GM12878 (cell line): ENCODE measurements at regions not wholly inside any gene's neighbourhood (a gene's known extent, or its start where the extent isn't known, plus 50 kb on each side); places are given as distances from the start of the nearest gene placed in this dataset.

Source experiments
- KDM1A ChIP-seq: fragments of 200-600 bp; sonication (generic); IDR thresholded peaks from 2 replicates; pipeline ENCODE4 v1.6.1; 2016; ENCODE audit warnings: borderline replicate concordance
- PBX3 ChIP-seq: IDR thresholded peaks from 2 replicates; pipeline ENCODE4 v1.6.1; 2011; ENCODE audit warnings: mild to moderate bottlenecking, low read depth, low read length, moderate library complexity; ENCODE audit not compliant: insufficient replicate concordance
- RAD21 ChIP-seq: IDR thresholded peaks from 2 replicates; pipeline ENCODE4 v1.6.1; 2011; ENCODE audit warnings: mild to moderate bottlenecking, low read depth, low read length, moderate library complexity; ENCODE audit not compliant: insufficient read depth
- RB1 ChIP-seq: fragments of 450-650 bp; formaldehyde crosslinking; IDR thresholded peaks from 2 replicates; pipeline ENCODE4 v1.6.1; 2017; ENCODE audit warnings: mild to moderate bottlenecking, borderline replicate concordance
- SMC3 ChIP-seq: IDR thresholded peaks from 2 replicates; pipeline ENCODE4 v1.6.1; 2011; ENCODE audit warnings: low read length, improper control_type of control experiment, borderline replicate concordance
- SRF ChIP-seq, 2 experiments: IDR thresholded peaks; 2 replicates each; pipeline ENCODE4 v1.6.1; 2011; ENCODE audit warnings: low read depth in 2 of 2, low read length in 2 of 2, mild to moderate bottlenecking in 1 of 2, moderate library complexity in 1 of 2
- TF ChIP-seq, protein P1 (sequence below): fragments of 450-650 bp; IDR thresholded peaks from 2 replicates; pipeline ENCODE4 v1.6.1; 2017; ENCODE audit warnings: low read depth, mild to moderate bottlenecking, moderate library complexity
- TF ChIP-seq, protein P2 (sequence below): IDR thresholded peaks from 2 replicates; pipeline ENCODE4 v1.6.1; 2011; ENCODE audit warnings: borderline replicate concordance, low read depth, mild to moderate bottlenecking, moderate library complexity, low read length; ENCODE audit not compliant: insufficient read depth, poor library complexity, severe bottlenecking
- TF ChIP-seq, protein P3 (sequence below): fragments of 450-650 bp; IDR thresholded peaks from 2 replicates; pipeline ENCODE4 v1.6.1; 2016; ENCODE audit warnings: mild to moderate bottlenecking
- TF ChIP-seq, protein P4 (sequence below): IDR thresholded peaks from 2 replicates; pipeline ENCODE4 v1.6.1; 2012; ENCODE audit warnings: low read depth, low read length, improper control_type of control experiment
- TF ChIP-seq, protein P5 (sequence below): fragments of 450-650 bp; formaldehyde crosslinking; IDR thresholded peaks from 2 replicates; pipeline ENCODE4 v1.4.0; 2022; ENCODE audit warnings: mild to moderate bottlenecking, moderate library complexity

DNA sequence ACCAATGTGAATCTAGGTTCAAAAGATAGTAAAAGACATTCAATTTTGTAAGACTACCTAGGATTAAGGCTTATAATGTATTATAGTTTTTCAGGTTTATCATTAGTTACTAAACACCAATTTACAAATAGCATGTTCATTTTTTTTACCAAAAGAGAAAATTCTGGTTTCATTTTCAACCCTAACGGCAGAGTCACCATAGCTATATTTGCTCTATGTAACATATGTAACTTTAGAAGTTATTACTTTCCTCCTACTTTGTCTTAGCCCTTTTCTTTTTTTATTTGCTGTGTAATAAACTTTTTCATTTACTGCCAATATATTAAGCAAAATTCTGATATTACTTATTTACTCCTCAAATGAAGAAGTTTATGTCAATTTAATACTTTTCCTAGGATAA, 639.6 kb downstream of the ARAP2 start (continued):
- TF ChIP-seq, protein P1, sequence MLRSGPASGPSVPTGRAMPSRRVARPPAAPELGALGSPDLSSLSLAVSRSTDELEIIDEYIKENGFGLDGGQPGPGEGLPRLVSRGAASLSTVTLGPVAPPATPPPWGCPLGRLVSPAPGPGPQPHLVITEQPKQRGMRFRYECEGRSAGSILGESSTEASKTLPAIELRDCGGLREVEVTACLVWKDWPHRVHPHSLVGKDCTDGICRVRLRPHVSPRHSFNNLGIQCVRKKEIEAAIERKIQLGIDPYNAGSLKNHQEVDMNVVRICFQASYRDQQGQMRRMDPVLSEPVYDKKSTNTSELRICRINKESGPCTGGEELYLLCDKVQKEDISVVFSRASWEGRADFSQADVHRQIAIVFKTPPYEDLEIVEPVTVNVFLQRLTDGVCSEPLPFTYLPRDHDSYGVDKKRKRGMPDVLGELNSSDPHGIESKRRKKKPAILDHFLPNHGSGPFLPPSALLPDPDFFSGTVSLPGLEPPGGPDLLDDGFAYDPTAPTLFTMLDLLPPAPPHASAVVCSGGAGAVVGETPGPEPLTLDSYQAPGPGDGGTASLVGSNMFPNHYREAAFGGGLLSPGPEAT: no peak
- TF ChIP-seq PBX3: no peak
- TF ChIP-seq, protein P2, sequence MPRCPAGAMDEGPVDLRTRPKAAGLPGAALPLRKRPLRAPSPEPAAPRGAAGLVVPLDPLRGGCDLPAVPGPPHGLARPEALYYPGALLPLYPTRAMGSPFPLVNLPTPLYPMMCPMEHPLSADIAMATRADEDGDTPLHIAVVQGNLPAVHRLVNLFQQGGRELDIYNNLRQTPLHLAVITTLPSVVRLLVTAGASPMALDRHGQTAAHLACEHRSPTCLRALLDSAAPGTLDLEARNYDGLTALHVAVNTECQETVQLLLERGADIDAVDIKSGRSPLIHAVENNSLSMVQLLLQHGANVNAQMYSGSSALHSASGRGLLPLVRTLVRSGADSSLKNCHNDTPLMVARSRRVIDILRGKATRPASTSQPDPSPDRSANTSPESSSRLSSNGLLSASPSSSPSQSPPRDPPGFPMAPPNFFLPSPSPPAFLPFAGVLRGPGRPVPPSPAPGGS: no peak
- TF ChIP-seq, protein P3, sequence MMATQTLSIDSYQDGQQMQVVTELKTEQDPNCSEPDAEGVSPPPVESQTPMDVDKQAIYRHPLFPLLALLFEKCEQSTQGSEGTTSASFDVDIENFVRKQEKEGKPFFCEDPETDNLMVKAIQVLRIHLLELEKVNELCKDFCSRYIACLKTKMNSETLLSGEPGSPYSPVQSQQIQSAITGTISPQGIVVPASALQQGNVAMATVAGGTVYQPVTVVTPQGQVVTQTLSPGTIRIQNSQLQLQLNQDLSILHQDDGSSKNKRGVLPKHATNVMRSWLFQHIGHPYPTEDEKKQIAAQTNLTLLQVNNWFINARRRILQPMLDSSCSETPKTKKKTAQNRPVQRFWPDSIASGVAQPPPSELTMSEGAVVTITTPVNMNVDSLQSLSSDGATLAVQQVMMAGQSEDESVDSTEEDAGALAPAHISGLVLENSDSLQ: no peak
- TF ChIP-seq, protein P4, sequence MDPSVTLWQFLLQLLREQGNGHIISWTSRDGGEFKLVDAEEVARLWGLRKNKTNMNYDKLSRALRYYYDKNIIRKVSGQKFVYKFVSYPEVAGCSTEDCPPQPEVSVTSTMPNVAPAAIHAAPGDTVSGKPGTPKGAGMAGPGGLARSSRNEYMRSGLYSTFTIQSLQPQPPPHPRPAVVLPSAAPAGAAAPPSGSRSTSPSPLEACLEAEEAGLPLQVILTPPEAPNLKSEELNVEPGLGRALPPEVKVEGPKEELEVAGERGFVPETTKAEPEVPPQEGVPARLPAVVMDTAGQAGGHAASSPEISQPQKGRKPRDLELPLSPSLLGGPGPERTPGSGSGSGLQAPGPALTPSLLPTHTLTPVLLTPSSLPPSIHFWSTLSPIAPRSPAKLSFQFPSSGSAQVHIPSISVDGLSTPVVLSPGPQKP: no peak
- TF ChIP-seq KDM1A: no peak
- no peak for TF ChIP-seq SRF (IDR thresholded peaks at IDR 0.05; ENCODE audit: low read depth in 2 of 2, low read length in 2 of 2)
- no peak for TF ChIP-seq RB1
- TF ChIP-seq SMC3: no peak
- no peak for TF ChIP-seq RAD21
- TF ChIP-seq, protein P5, sequence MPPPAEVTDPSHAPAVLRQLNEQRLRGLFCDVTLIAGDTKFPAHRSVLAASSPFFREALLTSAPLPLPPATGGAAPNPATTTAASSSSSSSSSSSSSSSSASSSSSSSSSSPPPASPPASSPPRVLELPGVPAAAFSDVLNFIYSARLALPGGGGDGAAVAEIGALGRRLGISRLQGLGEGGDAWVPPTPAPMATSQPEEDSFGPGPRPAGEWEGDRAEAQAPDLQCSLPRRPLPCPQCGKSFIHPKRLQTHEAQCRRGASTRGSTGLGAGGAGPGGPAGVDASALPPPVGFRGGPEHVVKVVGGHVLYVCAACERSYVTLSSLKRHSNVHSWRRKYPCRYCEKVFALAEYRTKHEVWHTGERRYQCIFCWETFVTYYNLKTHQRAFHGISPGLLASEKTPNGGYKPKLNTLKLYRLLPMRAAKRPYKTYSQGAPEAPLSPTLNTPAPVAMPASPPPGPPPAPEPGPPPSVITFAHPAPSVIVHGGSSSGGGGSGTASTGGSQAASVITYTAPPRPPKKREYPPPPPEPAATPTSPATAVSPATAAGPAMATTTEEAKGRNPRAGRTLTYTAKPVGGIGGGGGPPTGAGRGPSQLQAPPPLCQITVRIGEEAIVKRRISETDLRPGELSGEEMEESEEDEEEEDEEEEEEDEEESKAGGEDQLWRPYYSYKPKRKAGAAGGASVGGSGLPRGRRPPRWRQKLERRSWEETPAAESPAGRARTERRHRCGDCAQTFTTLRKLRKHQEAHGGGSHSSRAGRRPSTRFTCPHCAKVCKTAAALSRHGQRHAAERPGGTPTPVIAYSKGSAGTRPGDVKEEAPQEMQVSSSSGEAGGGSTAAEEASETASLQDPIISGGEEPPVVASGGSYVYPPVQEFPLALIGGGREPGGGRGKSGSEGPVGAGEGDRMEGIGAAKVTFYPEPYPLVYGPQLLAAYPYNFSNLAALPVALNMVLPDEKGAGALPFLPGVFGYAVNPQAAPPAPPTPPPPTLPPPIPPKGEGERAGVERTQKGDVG (CRISPR knock-in tag): no peak
- TF ChIP-seq, all 136 proteins: peak for 0
